SW480 (cell line): ENCODE measurements at regions not wholly inside any gene's neighbourhood (a gene's known extent, or its start where the extent isn't known, plus 50 kb on each side); places are given as distances from the start of the nearest gene placed in this dataset.
"Not testable (repeated sequence)": the region's sequence is repeated elsewhere in the genome, so short reads cannot be mapped to it uniquely, and the experiment has no call there.

Source experiments
- DNase-seq: peaks from one replicate; pipeline ENCODE4 v3.0.0-alpha.2; 2016; ENCODE audit warnings: low spot score

GRCh38 chr7:156384706-156385105, 255.9 kb upstream of the RNF32 start:
- no peak for DNase-seq

- DNase-seq: no peak
These were observed 257.0 kb upstream of the RNF32 start for GRCh38 chr7:156383526-156383925.

GRCh38 chr7:156380261-156380660, 260.3 kb upstream of the RNF32 start:
- DNase-seq: peak; percentile 6

GRCh38 chr7:156379324-156380070, 261.1 kb upstream of the RNF32 start:
- no peak for DNase-seq

GRCh38 chr7:156378806-156379205, 261.8 kb upstream of the RNF32 start:
- DNase-seq: no peak

- no peak for DNase-seq
These were observed 264.3 kb upstream of the RNF32 start for GRCh38 chr7:156376317-156376716.

GRCh38 chr7:156374335-156374734, 266.2 kb upstream of the RNF32 start:
- no peak for DNase-seq

GRCh38 chr7:156369929-156370328, 270.6 kb upstream of the RNF32 start:
- DNase-seq: not testable (repeated sequence)

GRCh38 chr7:156368053-156368843, 272.3 kb upstream of the RNF32 start:
- no peak for DNase-seq

- DNase-seq: no peak
These were observed 276.8 kb upstream of the RNF32 start for GRCh38 chr7:156363751-156364150.

GRCh38 chr7:156360835-156361234, 279.7 kb upstream of the RNF32 start:
- no peak for DNase-seq

GRCh38 chr7:156356551-156356950, 284.0 kb upstream of the RNF32 start:
- DNase-seq: no peak

GRCh38 chr7:156353352-156353751, 287.2 kb upstream of the RNF32 start:
- DNase-seq: no peak

GRCh38 chr7:156347703-156348248, 292.8 kb upstream of the RNF32 start:
- not testable (repeated sequence) for DNase-seq

GRCh38 chr7:156347132-156347531, 293.4 kb upstream of the RNF32 start:
- DNase-seq: no peak

GRCh38 chr7:156344595-156344994, 296.0 kb upstream of the RNF32 start:
- DNase-seq: no peak

GRCh38 chr7:156334636-156335035, 305.9 kb upstream of the RNF32 start:
- peak; percentile 11 for DNase-seq

- no peak for DNase-seq
These were observed 312.7 kb upstream of the RNF32 start for GRCh38 chr7:156327916-156328315.

- DNase-seq: no peak
These were observed 313.1 kb upstream of the RNF32 start for GRCh38 chr7:156327474-156327873.

- no peak for DNase-seq
These were observed 316.4 kb upstream of the RNF32 start for GRCh38 chr7:156324201-156324600.

GRCh38 chr7:156321430-156321829, 319.1 kb upstream of the RNF32 start:
- DNase-seq: not testable (repeated sequence)

GRCh38 chr7:156318926-156319325, 321.6 kb upstream of the RNF32 start:
- no peak for DNase-seq

GRCh38 chr7:156318426-156318825, 322.1 kb upstream of the RNF32 start:
- DNase-seq: no peak
